ENCODE measurements at regions not wholly inside any gene's neighbourhood (a gene's known extent, or its start where the extent isn't known, plus 50 kb on each side); places are given as distances from the start of the nearest gene placed in this dataset.

DNA sequence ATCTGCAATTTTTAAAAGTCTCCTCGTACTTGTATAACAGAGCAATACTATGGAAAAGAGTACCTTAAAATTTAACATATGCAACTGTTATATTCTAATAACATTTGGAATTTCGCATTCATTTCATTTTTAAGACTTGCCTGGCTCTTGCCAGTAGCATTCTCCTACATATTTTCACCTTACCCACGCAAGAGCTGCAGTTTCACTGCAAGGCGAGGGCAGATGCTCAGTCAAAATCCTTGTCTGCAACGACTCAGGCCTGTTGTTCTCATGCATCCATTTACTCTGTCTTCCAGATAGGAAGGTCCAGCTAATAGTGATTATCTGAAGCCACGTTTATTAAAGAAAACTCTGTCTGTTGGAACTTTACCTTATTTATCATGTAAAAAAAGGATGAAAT lies 227.0 kb upstream of the RFC3 start:
- H3K36me3 ChIP-seq (ENCODE audit: control insufficient read depth, insufficient read depth, low read length): no peaks in the 10 kb centered on the region
- no peak overlapping the region for H3K4me3 ChIP-seq (ENCODE audit: low read length)
- H3K9ac ChIP-seq (ENCODE audit: low read length): no peak overlapping the region
- no peaks in the 10 kb centered on the region for H3K4me1 ChIP-seq (ENCODE audit: control insufficient read depth, insufficient read depth, low read length)
- no peaks in the 10 kb centered on the region for H3K27me3 ChIP-seq (ENCODE audit: control insufficient read depth, insufficient read depth, low read length)
- H3K9me3 ChIP-seq (ENCODE audit: control insufficient read depth, low read length): no peaks in the 10 kb centered on the region

DNA sequence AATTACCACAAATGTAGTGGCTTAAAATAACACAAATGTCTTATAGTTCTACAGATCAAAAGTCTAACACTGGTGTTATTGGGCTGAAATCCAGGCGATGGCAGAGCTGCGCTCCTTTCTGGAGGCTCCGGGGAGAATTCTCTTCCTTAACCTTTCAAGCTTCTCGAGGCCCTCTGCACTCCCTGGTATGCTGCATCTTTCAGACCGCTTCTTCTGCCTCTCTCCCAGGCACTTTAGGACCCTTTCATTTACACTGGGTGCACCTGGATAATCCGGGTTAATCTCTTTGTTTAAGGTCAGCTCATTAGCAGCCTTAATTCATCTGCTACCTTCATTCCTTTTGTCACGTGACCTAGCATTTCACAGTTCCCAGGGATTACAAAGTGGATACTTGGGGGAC lies 211.3 kb upstream of the RFC3 start:
- Histone ChIP-seq H3K36me3 (ENCODE audit: control insufficient read depth, insufficient read depth, low read length) (no peaks in the 10 kb centered on the region), H3K27me3 (ENCODE audit: control insufficient read depth, insufficient read depth, low read length) (no peaks in the 10 kb centered on the region), H3K4me3 (ENCODE audit: low read length) (no peak overlapping the region), H3K9ac (ENCODE audit: low read length) (no peak overlapping the region), H3K9me3 (ENCODE audit: control insufficient read depth, low read length) (no peaks in the 10 kb centered on the region), H3K4me1 (ENCODE audit: control insufficient read depth, insufficient read depth, low read length) (peaks cover 15% of the 10 kb centered on the region)

- Histone ChIP-seq H3K9ac (ENCODE audit: low read length) (peak overlapping the region; percentile 51), H3K9me3 (ENCODE audit: control insufficient read depth, low read length) (no peaks in the 10 kb centered on the region), H3K4me3 (ENCODE audit: low read length) (peak overlapping the region; percentile 20)
These were observed 207.4 kb upstream of the RFC3 start for GRCh38 chr13:33610438-33611120.

GRCh38 chr13:33611121-33611805 lies 206.7 kb upstream of the RFC3 start:
- H3K4me3 ChIP-seq (ENCODE audit: low read length): peak overlapping the region; percentile 20
- H3K4me1 ChIP-seq (ENCODE audit: control insufficient read depth, insufficient read depth, low read length): peaks cover 17% of the 10 kb centered on the region
- H3K9me3 ChIP-seq (ENCODE audit: control insufficient read depth, low read length): no peaks in the 10 kb centered on the region
- H3K36me3 ChIP-seq (ENCODE audit: control insufficient read depth, insufficient read depth, low read length): no peaks in the 10 kb centered on the region
- H3K27me3 ChIP-seq (ENCODE audit: control insufficient read depth, insufficient read depth, low read length): no peaks in the 10 kb centered on the region
- H3K9ac ChIP-seq (ENCODE audit: low read length): peak overlapping the region; percentile 51

More at GRCh38 chr13:33610438-33611120, 207.4 kb upstream of the RFC3 start:
- Histone ChIP-seq H3K4me1 (ENCODE audit: control insufficient read depth, insufficient read depth, low read length) (peaks cover 17% of the 10 kb centered on the region), H3K27me3 (ENCODE audit: control insufficient read depth, insufficient read depth, low read length) (no peaks in the 10 kb centered on the region), H3K36me3 (ENCODE audit: control insufficient read depth, insufficient read depth, low read length) (no peaks in the 10 kb centered on the region)

DNA sequence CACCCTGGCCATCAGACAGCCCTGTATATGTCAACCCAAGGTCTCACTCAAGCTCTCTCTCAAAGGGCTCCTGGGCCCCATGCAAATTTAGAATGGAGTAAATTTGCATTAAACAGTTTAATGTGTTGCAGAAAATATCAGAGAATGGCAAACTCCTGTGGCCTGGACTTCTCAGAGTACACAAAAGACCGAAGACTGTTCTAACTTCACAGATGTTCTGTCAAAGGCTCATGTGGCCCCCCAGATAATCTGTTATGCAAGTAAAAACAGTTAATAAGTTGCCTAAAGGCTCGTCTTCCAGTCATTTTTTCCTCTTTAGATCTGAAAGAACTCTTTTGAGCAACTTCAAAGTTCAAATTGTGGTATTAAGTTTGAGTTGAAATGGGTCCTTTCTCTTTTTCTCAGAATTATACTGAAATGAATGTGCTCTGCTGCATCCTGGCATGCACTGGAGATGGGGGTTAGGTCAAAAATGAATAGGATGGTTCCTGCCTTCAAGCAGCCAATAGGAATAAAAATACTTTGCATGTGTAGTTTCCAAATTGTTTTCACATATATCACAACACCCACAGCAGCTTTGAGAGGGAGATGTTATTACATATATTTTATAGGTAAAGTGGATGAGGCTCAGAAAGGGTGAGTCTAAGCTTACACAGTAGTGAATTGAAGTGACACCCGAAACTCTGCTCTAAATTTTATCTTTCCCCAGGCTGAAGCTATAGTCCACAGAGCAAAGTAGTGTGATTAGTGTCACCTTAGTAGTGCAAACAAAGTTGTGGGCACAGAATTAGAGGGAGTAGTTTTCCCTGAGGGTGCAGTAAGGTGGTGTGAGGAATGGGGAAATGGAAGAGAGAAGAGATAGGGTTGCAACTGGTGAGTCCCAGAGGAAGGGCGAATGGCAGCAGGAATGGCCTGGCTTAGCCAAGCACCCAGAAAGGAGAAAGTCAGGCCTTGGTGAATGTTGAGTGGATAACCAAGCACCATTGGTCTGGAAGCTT lies 205.0 kb upstream of the RFC3 start:
- Histone ChIP-seq H3K9me3 (ENCODE audit: control insufficient read depth, low read length) (no peaks in the 10 kb centered on the region), H3K36me3 (ENCODE audit: control insufficient read depth, insufficient read depth, low read length) (no peaks in the 10 kb centered on the region), H3K4me1 (ENCODE audit: control insufficient read depth, insufficient read depth, low read length) (peaks cover 17% of the 10 kb centered on the region), H3K27me3 (ENCODE audit: control insufficient read depth, insufficient read depth, low read length) (no peaks in the 10 kb centered on the region), H3K4me3 (ENCODE audit: low read length) (no peak overlapping the region), H3K9ac (ENCODE audit: low read length) (no peak overlapping the region)

- no peaks in the 10 kb centered on the region for H3K9me3 ChIP-seq (ENCODE audit: control insufficient read depth, low read length)
- H3K4me1 ChIP-seq (ENCODE audit: control insufficient read depth, insufficient read depth, low read length): peaks cover 14% of the 10 kb centered on the region
- H3K27me3 ChIP-seq (ENCODE audit: control insufficient read depth, insufficient read depth, low read length): no peaks in the 10 kb centered on the region
- H3K4me3 ChIP-seq (ENCODE audit: low read length): no peak overlapping the region
- no peak overlapping the region for H3K9ac ChIP-seq (ENCODE audit: low read length)
- H3K36me3 ChIP-seq (ENCODE audit: control insufficient read depth, insufficient read depth, low read length): no peaks in the 10 kb centered on the region
These were observed 202.5 kb upstream of the RFC3 start for GRCh38 chr13:33615436-33615835.

DNA sequence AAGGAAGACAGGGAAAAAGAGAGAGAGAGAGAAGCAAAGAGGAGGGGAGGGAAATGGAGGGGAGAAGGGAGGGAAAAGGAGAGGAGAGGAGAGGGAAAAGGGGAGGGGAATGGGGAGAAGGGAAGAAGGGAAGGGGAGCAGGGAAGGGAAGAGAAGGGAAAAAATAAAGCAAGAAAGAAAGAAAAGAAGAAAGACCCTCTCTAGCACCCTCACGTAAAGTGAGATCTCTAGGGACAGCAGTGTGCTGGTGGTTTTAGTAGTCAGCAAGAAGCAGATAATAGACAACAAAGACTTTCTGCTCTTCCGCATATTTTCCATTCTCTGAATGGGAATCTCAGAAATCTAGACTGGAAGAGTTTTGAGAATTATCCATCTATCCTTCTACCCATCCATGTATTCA lies 201.8 kb upstream of the RFC3 start:
- H3K4me1 ChIP-seq (ENCODE audit: control insufficient read depth, insufficient read depth, low read length): peaks cover 8% of the 10 kb centered on the region
- no peaks in the 10 kb centered on the region for H3K36me3 ChIP-seq (ENCODE audit: control insufficient read depth, insufficient read depth, low read length)
- H3K9me3 ChIP-seq (ENCODE audit: control insufficient read depth, low read length): no peaks in the 10 kb centered on the region
- H3K27me3 ChIP-seq (ENCODE audit: control insufficient read depth, insufficient read depth, low read length): no peaks in the 10 kb centered on the region
- no peak overlapping the region for H3K9ac ChIP-seq (ENCODE audit: low read length)
- H3K4me3 ChIP-seq (ENCODE audit: low read length): no peak overlapping the region

- no peak overlapping the region for H3K9ac ChIP-seq (ENCODE audit: low read length)
- no peaks in the 10 kb centered on the region for H3K4me1 ChIP-seq (ENCODE audit: control insufficient read depth, insufficient read depth, low read length)
- H3K4me3 ChIP-seq (ENCODE audit: low read length): no peak overlapping the region
- no peaks in the 10 kb centered on the region for H3K27me3 ChIP-seq (ENCODE audit: control insufficient read depth, insufficient read depth, low read length)
- no peaks in the 10 kb centered on the region for H3K9me3 ChIP-seq (ENCODE audit: control insufficient read depth, low read length)
- H3K36me3 ChIP-seq (ENCODE audit: control insufficient read depth, insufficient read depth, low read length): no peaks in the 10 kb centered on the region
These were observed 200.9 kb upstream of the RFC3 start for GRCh38 chr13:33617055-33617454.

GRCh38 chr13:33624253-33624652 lies 193.7 kb upstream of the RFC3 start:
- Histone ChIP-seq H3K9me3 (ENCODE audit: control insufficient read depth, low read length) (no peaks in the 10 kb centered on the region), H3K36me3 (ENCODE audit: control insufficient read depth, insufficient read depth, low read length) (no peaks in the 10 kb centered on the region), H3K9ac (ENCODE audit: low read length) (no peak overlapping the region), H3K4me1 (ENCODE audit: control insufficient read depth, insufficient read depth, low read length) (no peaks in the 10 kb centered on the region), H3K27me3 (ENCODE audit: control insufficient read depth, insufficient read depth, low read length) (no peaks in the 10 kb centered on the region), H3K4me3 (ENCODE audit: low read length) (no peak overlapping the region)

- Histone ChIP-seq H3K4me1 (ENCODE audit: control insufficient read depth, insufficient read depth, low read length) (no peaks in the 10 kb centered on the region), H3K27me3 (ENCODE audit: control insufficient read depth, insufficient read depth, low read length) (no peaks in the 10 kb centered on the region), H3K9me3 (ENCODE audit: control insufficient read depth, low read length) (no peaks in the 10 kb centered on the region), H3K9ac (ENCODE audit: low read length) (no peak overlapping the region), H3K36me3 (ENCODE audit: control insufficient read depth, insufficient read depth, low read length) (no peaks in the 10 kb centered on the region), H3K4me3 (ENCODE audit: low read length) (no peak overlapping the region)
These were observed 193.2 kb upstream of the RFC3 start for GRCh38 chr13:33624740-33625139.

DNA sequence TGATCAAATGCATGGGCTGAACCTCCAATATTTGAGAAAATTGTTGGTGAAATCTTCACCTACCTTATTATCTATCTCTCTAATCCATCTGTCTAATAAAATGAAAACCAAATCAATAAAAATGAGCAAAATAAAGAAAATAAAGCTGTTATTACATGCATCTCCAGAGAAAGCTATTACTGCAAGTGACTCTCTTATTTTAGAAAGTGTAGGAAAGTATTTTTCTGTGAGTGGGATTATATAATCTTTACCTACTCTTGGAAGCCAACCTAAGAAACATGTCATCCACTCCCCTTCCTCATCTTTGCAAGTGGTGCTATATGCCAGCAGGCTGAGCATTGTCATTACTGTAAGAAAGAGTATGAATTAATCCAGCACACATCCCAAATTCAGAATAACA lies 191.5 kb upstream of the RFC3 start:
- Histone ChIP-seq H3K27me3 (ENCODE audit: control insufficient read depth, insufficient read depth, low read length) (no peaks in the 10 kb centered on the region), H3K9ac (ENCODE audit: low read length) (no peak overlapping the region), H3K4me3 (ENCODE audit: low read length) (no peak overlapping the region)

GRCh38 chr13:33628662-33629061 lies 189.3 kb upstream of the RFC3 start:
- Histone ChIP-seq H3K4me1 (ENCODE audit: control insufficient read depth, insufficient read depth, low read length) (no peaks in the 10 kb centered on the region), H3K27me3 (ENCODE audit: control insufficient read depth, insufficient read depth, low read length) (no peaks in the 10 kb centered on the region), H3K9me3 (ENCODE audit: control insufficient read depth, low read length) (no peaks in the 10 kb centered on the region), H3K36me3 (ENCODE audit: control insufficient read depth, insufficient read depth, low read length) (no peaks in the 10 kb centered on the region), H3K9ac (ENCODE audit: low read length) (no peak overlapping the region), H3K4me3 (ENCODE audit: low read length) (no peak overlapping the region)

More for the DNA sequence above, 191.5 kb upstream of the RFC3 start:
- Histone ChIP-seq H3K9me3 (ENCODE audit: control insufficient read depth, low read length) (no peaks in the 10 kb centered on the region), H3K4me1 (ENCODE audit: control insufficient read depth, insufficient read depth, low read length) (no peaks in the 10 kb centered on the region), H3K36me3 (ENCODE audit: control insufficient read depth, insufficient read depth, low read length) (no peaks in the 10 kb centered on the region)

Measured in mucosa of stomach (tissue), 1 donor.